ENCODE measurements at regions not wholly inside any gene's neighbourhood (a gene's known extent, or its start where the extent isn't known, plus 50 kb on each side); places are given as distances from the start of the nearest gene placed in this dataset.
A peak's percentile ranks its signal among the peaks of the same experiment; 100 is the strongest.

GRCh38 chrX:124557976-124558375 is 211.6 kb downstream of the SH2D1A start:
- no peak overlapping the region for H3K4me3 ChIP-seq
- 59 to 93% (median 83%) methylated on average over 1 of the region's 1 CpG for WGBS, 4 donors
- ATAC-seq (no peak), DNase-seq (no peak)
- TF ChIP-seq CTCF (IDR thresholded peaks at IDR 0.05), result no peak
- TF ChIP-seq POLR2A (IDR thresholded peaks at IDR 0.05), result no peak
- no peaks in the 10 kb centered on the region for H3K36me3 ChIP-seq
- H3K27ac ChIP-seq, result no peak overlapping the region
- intact Hi-C loops (cut with DNase I), result no loop called here
- no peaks in the 10 kb centered on the region for H3K4me1 ChIP-seq
- no peaks in the 10 kb centered on the region for H3K9me3 ChIP-seq
- H3K27me3 ChIP-seq, result peaks cover 0 to 3% (median 0%) of the 10 kb centered on the region in 9 donors

- ATAC-seq (no peak), DNase-seq (no peak)
- Histone ChIP-seq H3K27ac (no peak overlapping the region), H3K4me3 (no peak overlapping the region), H3K9me3 (no peaks in the 10 kb centered on the region), H3K36me3 (no peaks in the 10 kb centered on the region), H3K4me1 (no peaks in the 10 kb centered on the region), H3K27me3 (no peaks in the 10 kb centered on the region)
- intact Hi-C loops (cut with DNase I), result no loop called here
- WGBS, 4 donors, result 68 to 81% (median 71%) methylated on average over 2 of the region's 2 CpGs
- TF ChIP-seq CTCF (IDR thresholded peaks at IDR 0.05) (no peak), POLR2A (IDR thresholded peaks at IDR 0.05) (no peak)
Observed at GRCh38 chrX:124573468-124573867, 227.1 kb downstream of the SH2D1A start.

- intact Hi-C loops (cut with DNase I), result no loop called here
Observed at GRCh38 chrX:124592744-124593143, 246.4 kb downstream of the SH2D1A start.

DNA sequence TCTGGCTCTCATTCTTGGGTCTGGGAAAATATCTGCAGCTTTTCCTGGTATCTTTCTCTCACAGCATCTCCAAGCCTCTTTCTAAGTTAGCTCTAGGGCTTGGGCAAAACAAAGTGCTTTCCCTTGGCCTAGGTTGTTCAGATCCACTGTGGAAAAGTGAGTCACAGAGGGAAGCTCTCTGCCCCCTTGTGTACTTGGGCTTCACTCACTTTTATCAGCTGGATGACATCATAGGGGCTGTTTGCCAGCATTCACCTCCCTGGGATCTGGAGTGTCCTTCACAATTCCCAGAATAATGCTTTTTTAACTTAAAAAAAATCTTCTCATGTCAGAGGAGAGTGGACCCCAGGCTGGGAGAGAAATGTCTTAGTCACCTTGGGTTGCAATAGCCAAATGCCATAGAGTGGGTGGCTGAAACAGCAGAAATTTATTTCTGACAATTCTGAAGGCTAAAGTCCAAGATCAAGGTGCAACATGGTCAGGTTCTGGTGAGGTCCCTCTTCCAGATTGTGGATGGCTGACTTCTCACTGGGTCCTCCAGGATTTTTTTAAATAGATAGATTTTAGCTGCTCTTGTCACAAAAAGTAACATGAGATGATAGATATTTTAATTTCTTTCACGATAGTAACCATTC is 247.8 kb downstream of the SH2D1A start:
- Histone ChIP-seq H3K27me3 (no peaks in the 10 kb centered on the region), H3K27ac (no peak overlapping the region), H3K4me1 (no peaks in the 10 kb centered on the region), H3K36me3 (no peaks in the 10 kb centered on the region), H3K9me3 (peaks cover 0 to 5% (median 0%) of the 10 kb centered on the region in 12 donors), H3K4me3 (no peak overlapping the region)
- intact Hi-C loops (cut with DNase I), result no loop called here
- WGBS, 4 donors, result 61 to 96% (median 77%) methylated on average over 1 of the region's 1 CpG
- DNase-seq, result peak in 1 of 5 donors; percentile 20
- TF ChIP-seq CTCF (IDR thresholded peaks at IDR 0.05), result no peak
- TF ChIP-seq POLR2A (IDR thresholded peaks at IDR 0.05), result no peak
- no peak for ATAC-seq

More at GRCh38 chrX:124592744-124593143, 246.4 kb downstream of the SH2D1A start:
- no peak for ATAC-seq
- H3K4me1 ChIP-seq, result no peaks in the 10 kb centered on the region
- no peak for DNase-seq
- peaks cover 0 to 8% (median 0%) of the 10 kb centered on the region in 12 donors for H3K9me3 ChIP-seq
- no peaks in the 10 kb centered on the region for H3K36me3 ChIP-seq
- TF ChIP-seq POLR2A (IDR thresholded peaks at IDR 0.05), result no peak
- no peak for TF ChIP-seq CTCF (IDR thresholded peaks at IDR 0.05)
- H3K27me3 ChIP-seq, result no peaks in the 10 kb centered on the region
- H3K27ac ChIP-seq, result no peak overlapping the region
- H3K4me3 ChIP-seq, result no peak overlapping the region

Measured in heart left ventricle (tissue), 16 donors.